ENCODE measurements at regions not wholly inside any gene's neighbourhood (a gene's known extent, or its start where the extent isn't known, plus 50 kb on each side); places are given as distances from the start of the nearest gene placed in this dataset.
"Not testable (repeated sequence)": the region's sequence is repeated elsewhere in the genome, so short reads cannot be mapped to it uniquely, and the experiment has no call there.

DNA sequence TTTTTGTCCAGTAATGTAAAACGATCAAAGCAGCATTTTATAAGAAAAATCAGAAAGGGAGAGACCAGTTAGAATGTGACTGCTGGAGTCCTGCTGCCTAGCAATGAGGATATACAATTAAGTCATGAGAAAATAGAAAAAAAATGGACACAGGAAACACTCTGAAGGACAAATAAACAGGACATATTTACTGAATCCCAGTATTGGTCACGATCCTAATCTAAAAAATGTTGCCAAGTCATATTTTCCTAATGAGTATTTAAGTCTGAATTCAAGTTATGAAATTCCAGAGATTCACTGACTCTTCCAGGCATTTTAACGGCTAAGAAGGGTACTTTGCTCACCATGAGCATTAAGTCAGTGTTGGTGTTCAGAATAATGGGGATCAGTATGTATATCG lies 154.3 kb upstream of the CCDC54 start:
- DNase-seq (ENCODE audit: low read depth), result peak; percentile 55
- TF ChIP-seq CTCF (IDR thresholded peaks at IDR 0.05; ENCODE audit: insufficient read depth, low read length), result no peak
- no peak overlapping the region for H3K4me3 ChIP-seq (ENCODE audit: low read depth, low read length)

- no peak overlapping the region for H3K4me3 ChIP-seq (ENCODE audit: low read depth, low read length)
- no peak for TF ChIP-seq CTCF (IDR thresholded peaks at IDR 0.05; ENCODE audit: insufficient read depth, low read length)
- no peak for DNase-seq (ENCODE audit: low read depth)
Observed at GRCh38 chr3:107224026-107224596, 153.1 kb upstream of the CCDC54 start.

- DNase-seq (ENCODE audit: low read depth), result peak; percentile 31
- TF ChIP-seq CTCF (IDR thresholded peaks at IDR 0.05; ENCODE audit: insufficient read depth, low read length), result no peak
- no peak overlapping the region for H3K4me3 ChIP-seq (ENCODE audit: low read depth, low read length)
Observed at GRCh38 chr3:107227091-107227490, 150.1 kb upstream of the CCDC54 start.

GRCh38 chr3:107233877-107234276 lies 143.4 kb upstream of the CCDC54 start:
- DNase-seq (ENCODE audit: low read depth); H3K4me3 ChIP-seq (ENCODE audit: low read depth, low read length): not testable (repeated sequence)

DNA sequence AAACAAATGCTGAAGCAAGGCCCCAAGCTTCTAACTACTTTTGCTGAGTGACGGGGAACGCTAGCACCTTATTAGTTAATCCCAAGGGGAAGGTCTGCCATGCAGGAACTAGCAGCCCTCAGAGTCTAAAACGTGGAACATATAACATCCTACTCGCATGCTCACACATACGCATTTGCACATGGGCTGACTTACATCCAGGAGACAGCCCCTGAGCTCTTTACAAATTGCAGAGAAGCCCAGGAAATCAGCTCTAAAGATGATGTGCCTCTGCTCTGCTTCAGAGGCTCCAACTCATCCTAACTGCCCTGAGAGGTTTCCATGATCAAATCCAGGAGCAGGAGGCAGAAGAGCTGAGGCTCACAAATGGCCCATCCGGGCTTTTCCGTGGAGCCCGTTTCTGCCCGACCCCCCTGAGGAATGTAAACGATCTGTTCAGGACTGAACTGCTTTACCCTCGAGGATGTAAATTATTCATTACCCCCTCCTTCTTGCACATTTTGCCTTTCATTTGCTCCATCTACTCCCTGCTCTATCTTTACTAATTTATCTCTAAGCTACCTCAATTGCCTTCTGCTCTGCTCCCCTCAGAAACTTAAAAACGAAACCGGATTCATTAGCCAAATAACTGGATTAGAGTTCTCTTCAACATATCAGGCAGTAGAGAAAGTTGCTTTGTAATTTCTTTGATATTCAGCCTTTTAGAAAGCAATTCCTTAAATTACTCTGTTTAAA lies 141.9 kb upstream of the CCDC54 start:
- no peak for TF ChIP-seq CTCF (IDR thresholded peaks at IDR 0.05; ENCODE audit: insufficient read depth, low read length)
- H3K4me3 ChIP-seq (ENCODE audit: low read depth, low read length), result peak overlapping the region; percentile 60
- no peak for DNase-seq (ENCODE audit: low read depth)

- peak; percentile 93 for DNase-seq (ENCODE audit: low read depth)
- TF ChIP-seq CTCF (IDR thresholded peaks at IDR 0.05; ENCODE audit: insufficient read depth, low read length), result peak; percentile 76
- peak overlapping the region; percentile 60 for H3K4me3 ChIP-seq (ENCODE audit: low read depth, low read length)
Observed at GRCh38 chr3:107235928-107236315, 141.3 kb upstream of the CCDC54 start.

DNA sequence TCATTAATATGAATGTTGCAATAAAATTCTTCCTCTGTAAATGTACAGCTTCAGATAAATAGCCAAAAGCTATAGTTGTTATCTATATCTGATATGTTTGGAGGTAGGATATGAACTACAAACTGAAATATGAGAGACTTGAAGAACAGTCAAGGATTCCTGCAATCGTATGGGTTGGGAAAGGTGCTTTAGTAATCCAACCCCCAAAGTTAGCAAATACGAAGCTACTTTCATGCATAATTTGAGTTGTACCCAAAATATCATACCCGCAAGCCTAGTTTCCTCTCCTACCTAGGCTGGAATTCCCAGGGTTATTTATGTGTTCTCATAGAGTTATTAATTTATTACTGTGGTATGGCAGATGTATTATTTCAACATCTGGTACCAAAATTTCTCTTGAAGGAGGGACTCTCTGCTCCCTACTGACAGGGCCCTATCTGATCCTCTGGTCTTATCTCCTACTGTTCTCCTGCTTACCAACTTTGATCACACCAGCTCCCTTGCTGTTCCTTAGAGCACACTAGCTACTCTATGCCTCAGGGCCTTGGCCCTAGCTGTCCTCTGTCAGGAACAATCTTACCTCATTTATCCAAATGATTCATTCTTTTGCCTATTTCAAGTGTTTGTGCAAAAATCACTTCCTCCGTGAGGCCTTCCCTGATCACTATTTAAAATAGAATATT lies 140.4 kb upstream of the CCDC54 start:
- no peak overlapping the region for H3K4me3 ChIP-seq (ENCODE audit: low read depth, low read length)
- TF ChIP-seq CTCF (IDR thresholded peaks at IDR 0.05; ENCODE audit: insufficient read depth, low read length), result no peak
- DNase-seq (ENCODE audit: low read depth), result no peak
